IMR-90 (cell line): ENCODE measurements at regions not wholly inside any gene's neighbourhood (a gene's known extent, or its start where the extent isn't known, plus 50 kb on each side); places are given as distances from the start of the nearest gene placed in this dataset.

Source experiments
- ATAC-seq: fragments of 200-7000 bp; cut with Tn5 transposase; 2 replicates; pipeline ENCODE4 v1.9.1; 2020; ENCODE audit warnings: low read depth, mild to moderate bottlenecking, moderate library complexity
- BruUV-seq: library from RNA; stranded (reverse); fragments of 400-500 nt; replicated peaks from 2 replicates; lab custom pipeline; 2021; lab: Mats Ljungman, UMichigan
- CTCF ChIA-PET: fragments of 300-600 bp; formaldehyde crosslinking; extraction: SDS; loops from one replicate; lab custom pipeline; 2021; ENCODE audit warnings: antibody characterized with exemption; lab: Yijun Ruan, JAX
- POLR2A ChIA-PET: fragments of 300-600 bp; sonication (Branson Sonifier 250); formaldehyde crosslinking; loops from one replicate; lab custom pipeline; 2022; ENCODE audit warnings: antibody characterized with exemption; ENCODE audit not compliant: unreplicated experiment; lab: Charles Lee
- DNase-seq: peaks from one replicate; pipeline ENCODE4 v3.0.0; 2013
- H2AFZ ChIP-seq: replicated peaks from 2 replicates; pipeline ENCODE3; 2013; ENCODE audit warnings: low read length, mild to moderate bottlenecking; ENCODE audit not compliant: poor library complexity
- H2AK5ac ChIP-seq: 2 replicates; pipeline ENCODE4 v1.6.1; 2013; ENCODE audit warnings: low read depth, low read length, inconsistent platforms
- H2AK9ac ChIP-seq: replicated peaks from 2 replicates; pipeline ENCODE3; 2013; ENCODE audit warnings: mild to moderate bottlenecking, low read depth, low read length, moderate library complexity; ENCODE audit not compliant: poor library complexity
- H2BK120ac ChIP-seq: 2 replicates; pipeline ENCODE4 v1.6.1; 2013; ENCODE audit warnings: low read depth, low read length, inconsistent platforms
- H2BK15ac ChIP-seq: 3 replicates; pipeline ENCODE4 v1.6.1; 2013; ENCODE audit warnings: low read depth, low read length, inconsistent platforms
- H2BK20ac ChIP-seq: 2 replicates; pipeline ENCODE4 v1.6.1; 2013; ENCODE audit warnings: low read depth, mild to moderate bottlenecking, inconsistent platforms, low read length, moderate library complexity
- H2BK5ac ChIP-seq: 2 replicates; pipeline ENCODE4 v1.6.1; 2013; ENCODE audit warnings: mild to moderate bottlenecking, low read depth, low read length, inconsistent platforms; ENCODE audit not compliant: poor library complexity, severe bottlenecking
- H3K14ac ChIP-seq: replicated peaks from 2 replicates; pipeline ENCODE4 v1.6.1; 2013; ENCODE audit warnings: low read depth, low read length, inconsistent platforms
- H3K18ac ChIP-seq: 2 replicates; pipeline ENCODE4 v1.6.1; 2013; ENCODE audit warnings: low read depth, low read length, control low read depth
- H3K23ac ChIP-seq: 2 replicates; pipeline ENCODE4 v1.6.1; 2013; ENCODE audit warnings: low read depth, low read length, inconsistent platforms
- H3K27ac ChIP-seq: 2 replicates; pipeline ENCODE4 v1.5.1; 2013; ENCODE audit warnings: mild to moderate bottlenecking, control low read depth, low read length; ENCODE audit not compliant: insufficient read depth
- H3K27me3 ChIP-seq: 2 replicates; pipeline ENCODE4 v1.6.1; 2013; ENCODE audit warnings: low read length; ENCODE audit not compliant: control insufficient read depth, insufficient read depth
- H3K36me3 ChIP-seq: 2 replicates; pipeline ENCODE4 v1.6.1; 2013; ENCODE audit warnings: low read length, mixed read lengths; ENCODE audit not compliant: control insufficient read depth, insufficient read depth
- H3K4ac ChIP-seq: 2 replicates; pipeline ENCODE4 v1.6.1; 2013; ENCODE audit warnings: low read depth, low read length, inconsistent platforms
- H3K4me1 ChIP-seq: 2 replicates; pipeline ENCODE4 v1.6.1; 2013; ENCODE audit warnings: low read length, mixed read lengths; ENCODE audit not compliant: control insufficient read depth, insufficient read depth
- H3K4me2 ChIP-seq: 2 replicates; pipeline ENCODE4 v1.6.1; 2013; ENCODE audit warnings: low read depth, mild to moderate bottlenecking, control low read depth, low read length, moderate library complexity
- H3K4me3 ChIP-seq: 2 replicates; pipeline ENCODE4 v1.5.1; 2013; ENCODE audit warnings: low read depth, mild to moderate bottlenecking, control low read depth, low read length, moderate library complexity; ENCODE audit not compliant: insufficient read depth
- H3K56ac ChIP-seq: 2 replicates; pipeline ENCODE4 v1.6.1; 2013; ENCODE audit warnings: low read length, inconsistent platforms; ENCODE audit not compliant: insufficient read depth; ENCODE audit errors: extremely low read depth
- H3K79me1 ChIP-seq, 2 experiments: 2 replicates each; pipeline ENCODE4 v1.6.1; 2013; ENCODE audit warnings: low read length in 2 of 2, inconsistent platforms in 1 of 2, low read depth in 1 of 2
- H3K9ac ChIP-seq: 2 replicates; pipeline ENCODE4 v1.6.1; 2013; ENCODE audit warnings: low read depth, low read length, control low read depth
- H3K9me1 ChIP-seq: 2 replicates; pipeline ENCODE4 v1.6.1; 2013; ENCODE audit warnings: low read length, inconsistent platforms; ENCODE audit not compliant: insufficient read depth
- H3K9me3 ChIP-seq: 2 replicates; pipeline ENCODE4 v1.6.1; 2013; ENCODE audit warnings: low read length; ENCODE audit not compliant: control insufficient read depth, insufficient read depth
- H4K20me1 ChIP-seq: 2 replicates; pipeline ENCODE4 v1.6.1; 2013; ENCODE audit warnings: low read length, inconsistent platforms; ENCODE audit not compliant: insufficient read depth
- H4K5ac ChIP-seq: 2 replicates; pipeline ENCODE4 v1.6.1; 2013; ENCODE audit warnings: mild to moderate bottlenecking, low read depth, low read length, control low read depth
- H4K8ac ChIP-seq, 2 experiments: 2 replicates each; pipeline ENCODE4 v1.6.1; 2013; ENCODE audit warnings: low read depth in 2 of 2, low read length in 2 of 2, control low read depth in 1 of 2, inconsistent platforms in 1 of 2
- H4K91ac ChIP-seq: 2 replicates; pipeline ENCODE4 v1.6.1; 2013; ENCODE audit warnings: low read depth, low read length, inconsistent platforms; ENCODE audit not compliant: insufficient read depth
- BHLHE40 ChIP-seq: fragments of 150-350 bp; IDR thresholded peaks from 2 replicates; pipeline ENCODE4 v1.6.1; 2016; ENCODE audit warnings: mild to moderate bottlenecking, low read depth, low read length
- CEBPB ChIP-seq: IDR thresholded peaks from 2 replicates; pipeline ENCODE4 v1.6.1; 2012; ENCODE audit warnings: low read depth, low read length, improper control_type of control experiment
- CHD1 ChIP-seq: IDR thresholded peaks from 2 replicates; pipeline ENCODE4 v1.6.1; 2012; ENCODE audit warnings: low read depth, low read length, improper control_type of control experiment
- FOS ChIP-seq: fragments of 150-350 bp; IDR thresholded peaks from 2 replicates; pipeline ENCODE4 v1.6.1; 2016; ENCODE audit warnings: low read depth, low read length
- MAFK ChIP-seq: IDR thresholded peaks from 2 replicates; pipeline ENCODE4 v1.6.1; 2012; ENCODE audit warnings: low read depth, low read length, improper control_type of control experiment
- NFE2L2 ChIP-seq: fragments of 150-350 bp; IDR thresholded peaks from 2 replicates; pipeline ENCODE4 v1.6.1; 2016; ENCODE audit warnings: low read depth, mild to moderate bottlenecking, low read length
- POLR2A ChIP-seq: IDR thresholded peaks from 2 replicates; pipeline ENCODE4 v1.6.1; 2012; ENCODE audit warnings: mild to moderate bottlenecking, low read depth, low read length
- RCOR1 ChIP-seq: IDR thresholded peaks from 2 replicates; pipeline ENCODE4 v1.6.1; 2012; ENCODE audit warnings: mild to moderate bottlenecking, low read length, improper control_type of control experiment; ENCODE audit not compliant: insufficient replicate concordance
- USF2 ChIP-seq: fragments of 150-350 bp; IDR thresholded peaks from 2 replicates; pipeline ENCODE4 v1.6.1; 2017; ENCODE audit warnings: mild to moderate bottlenecking, antibody characterized with exemption, low read length, low read depth
- WGBS, 2 experiments: methylation state at CpG; one replicate each; pipeline versions ENCODE4 v1.1.5 to v1.1.7; 2013; ENCODE audit warnings: missing lambda C conversion rate in 2 of 2; ENCODE audit not compliant: insufficient read length in 1 of 2; ENCODE audit errors: extremely low coverage in 2 of 2; 5-methylcytosine and 5-hydroxymethylcytosine counted together
- dilution Hi-C: fragments of 300-500 bp; cut with HindIII; formaldehyde crosslinking; loops from one replicate; pipeline ENCODE4 v1.14.3; 2018; ENCODE audit warnings: low sequenced_read_pairs; ENCODE audit not compliant: unreplicated experiment
- in situ Hi-C: fragments of 300-500 bp; cut with MboI; formaldehyde crosslinking; loops from 3 replicates; pipeline ENCODE4 v1.14.3; 2019; ENCODE audit warnings: low sequenced_read_pairs, inconsistent platforms, mixed read lengths
- intact Hi-C: fragments of 100-400 bp; cut with micrococcal nuclease; formaldehyde crosslinking; loops from 2 replicates; pipeline ENCODE4 v1.10.0; 2022

GRCh38 chr6:14458669-14459266, 341.2 kb downstream of the CD83 start:
- peak; percentile 97 for DNase-seq
- Histone ChIP-seq H4K20me1 (no peaks in the 10 kb centered on the region), H3K23ac (no peak overlapping the region), H2AK5ac (no peak overlapping the region), H2BK120ac (peak overlapping the region; percentile 15), H3K4ac (peak overlapping the region; percentile 21; the same call in 1 of the 2 replicates), H3K4me2 (no peak overlapping the region), H3K36me3 (no peaks in the 10 kb centered on the region), H3K9me3 (no peaks in the 10 kb centered on the region; the same call in 1 of the 2 replicates), H3K18ac (no peak overlapping the region; the same call in 1 of the 2 replicates), H4K8ac (peak overlapping the region in 1 of 2 experiments; percentile 20; a peak in 1 of 4 replicates), H2BK15ac (no peak overlapping the region), H3K9ac (no peak overlapping the region), H3K27ac (no peak overlapping the region), H3K4me1 (peaks cover 6% of the 10 kb centered on the region), H4K5ac (peak overlapping the region; percentile 12; the same call in 1 of the 2 replicates), H2AK9ac (no peak overlapping the region), H3K79me1 (no peaks in the 10 kb centered on the region), H2AFZ (no peak overlapping the region), H2BK20ac (peak overlapping the region; percentile 22; the same call in 1 of the 2 replicates), H3K4me3 (no peak overlapping the region), H3K27me3 (no peaks in the 10 kb centered on the region), H3K14ac (no peak overlapping the region), H3K56ac (no peak overlapping the region), H4K91ac (0 out of 2 replicates have a peak overlapping the region, but pooled peaks have one; percentile 6), H2BK5ac (peak overlapping the region; percentile 27), H3K9me1 (no peaks in the 10 kb centered on the region)
- WGBS, 2 experiments, result 8% methylated on average over 2 of the region's 5 CpGs; no CpG with 5 or more reads in 1 of the 2 experiments
- intact Hi-C loops, result loop anchor here (1.0 to 5.0 kb wide), 2 partner anchors 19 to 246 kb away; no protein-coding TSS in a partner anchor
- peak; percentile 92 for ATAC-seq
- POLR2A ChIA-PET, result no interaction called here
- BruUV-seq, result no TSS peak
- TF ChIP-seq POLR2A (no peak), CEBPB (no peak), RCOR1 (no peak), CHD1 (no peak), BHLHE40 (0 out of 2 replicates have a peak, but pooled peaks have one; percentile 22), FOS (peak; percentile 71), NFE2L2 (peak; percentile 86), USF2 (no peak), MAFK (peak; percentile 98)
- CTCF ChIA-PET, result no interaction called here
- in situ Hi-C loops, result no loop called here
- dilution Hi-C loops, result no loop called here
